HG02884 (cell line): ENCODE measurements at regions not wholly inside any gene's neighbourhood (a gene's known extent, or its start where the extent isn't known, plus 50 kb on each side); places are given as distances from the start of the nearest gene placed in this dataset.
"Not testable (repeated sequence)": the region's sequence is repeated elsewhere in the genome, so short reads cannot be mapped to it uniquely, and the experiment has no call there.

Source experiments
- ATAC-seq: cut with Tn5 transposase; IDR thresholded peaks from one replicate; pipeline ENCODE4 v1.9.1; 2021; ENCODE audit warnings: mild to moderate bottlenecking, moderate library complexity; ENCODE audit not compliant: unreplicated experiment

GRCh38 chr6:72530750-72531149 is 91.1 kb upstream of the KCNQ5 start:
- ATAC-seq, result no peak

GRCh38 chr6:72533606-72534005 is 88.3 kb upstream of the KCNQ5 start:
- no peak for ATAC-seq

DNA sequence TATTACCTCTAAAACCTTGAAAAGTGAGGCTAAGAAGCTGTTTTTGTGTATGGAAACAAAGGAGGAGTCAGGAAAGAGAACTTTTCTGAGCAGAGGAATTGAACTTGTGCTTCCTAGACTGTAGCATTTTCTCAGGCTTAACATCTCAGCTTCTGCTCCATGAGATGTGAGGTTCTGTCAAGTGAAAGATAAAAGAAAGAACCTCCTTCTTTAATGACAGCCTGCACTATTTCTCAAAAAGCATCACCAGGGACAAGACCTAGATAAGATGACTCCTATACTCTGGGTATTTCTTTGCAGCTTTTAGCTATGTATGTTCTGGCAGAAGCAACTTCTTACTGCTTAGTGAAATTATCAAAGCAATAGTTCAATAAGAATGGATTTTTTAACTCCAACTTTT is 87.6 kb upstream of the KCNQ5 start:
- ATAC-seq, result no peak

DNA sequence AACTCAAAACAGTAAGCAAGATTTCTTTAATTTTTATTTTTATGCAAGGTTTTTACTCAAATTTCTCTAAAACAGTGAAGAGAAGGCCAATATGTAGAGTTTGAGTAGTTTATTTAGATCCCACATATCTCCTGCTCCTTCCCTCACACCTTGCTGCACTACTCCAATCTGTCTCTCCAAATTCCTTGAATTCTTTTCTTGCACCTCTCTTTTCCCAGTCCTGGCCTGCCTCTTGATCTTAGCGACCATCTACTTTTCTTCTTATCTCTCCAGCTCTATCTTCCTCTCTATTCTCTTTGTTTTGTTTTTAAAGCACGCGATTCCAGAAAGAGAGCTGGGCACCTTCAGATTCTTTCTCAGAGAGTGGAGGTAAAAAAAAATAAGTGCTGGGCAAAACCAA is 86.7 kb upstream of the KCNQ5 start:
- ATAC-seq, result no peak

DNA sequence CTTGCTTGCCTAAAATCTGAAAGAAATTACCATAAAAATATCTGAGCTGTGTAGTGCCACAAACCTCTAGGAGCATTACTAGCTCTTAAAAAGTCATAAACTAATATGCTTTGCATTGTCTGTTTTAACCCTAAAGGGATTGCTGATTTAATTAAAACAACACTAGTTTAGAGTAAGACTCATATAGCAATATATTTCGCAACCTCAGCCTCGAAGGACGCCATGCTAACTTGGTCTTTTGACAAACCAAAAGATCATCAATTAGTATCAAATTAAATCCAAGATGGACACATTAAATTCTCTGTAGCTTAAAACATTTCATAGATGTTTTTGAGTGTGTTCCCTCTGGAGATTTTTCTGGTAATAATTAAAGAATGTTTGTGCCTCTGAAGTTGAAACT is 74.8 kb upstream of the KCNQ5 start:
- ATAC-seq, result no peak

DNA sequence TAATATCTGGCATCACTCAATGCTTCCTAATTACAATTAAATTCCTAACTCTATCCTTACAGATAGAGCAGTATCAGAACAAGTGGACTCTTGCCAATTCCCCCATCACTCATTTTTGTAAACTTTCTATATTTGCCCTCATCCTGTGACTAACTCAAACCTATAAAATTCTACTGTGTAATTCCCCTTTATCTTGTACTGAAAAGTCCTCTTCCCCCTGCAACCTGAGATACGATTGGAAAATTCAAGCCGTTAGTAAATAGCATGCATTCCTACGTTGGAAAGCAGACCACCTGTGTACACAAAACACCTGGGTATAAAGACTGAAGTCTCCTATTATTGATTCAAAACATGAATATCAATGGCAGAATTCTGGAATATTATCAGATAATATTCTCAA is 70.4 kb upstream of the KCNQ5 start:
- no peak for ATAC-seq

- ATAC-seq, result no peak
Observed at GRCh38 chr6:72552938-72553337, 68.9 kb upstream of the KCNQ5 start.

DNA sequence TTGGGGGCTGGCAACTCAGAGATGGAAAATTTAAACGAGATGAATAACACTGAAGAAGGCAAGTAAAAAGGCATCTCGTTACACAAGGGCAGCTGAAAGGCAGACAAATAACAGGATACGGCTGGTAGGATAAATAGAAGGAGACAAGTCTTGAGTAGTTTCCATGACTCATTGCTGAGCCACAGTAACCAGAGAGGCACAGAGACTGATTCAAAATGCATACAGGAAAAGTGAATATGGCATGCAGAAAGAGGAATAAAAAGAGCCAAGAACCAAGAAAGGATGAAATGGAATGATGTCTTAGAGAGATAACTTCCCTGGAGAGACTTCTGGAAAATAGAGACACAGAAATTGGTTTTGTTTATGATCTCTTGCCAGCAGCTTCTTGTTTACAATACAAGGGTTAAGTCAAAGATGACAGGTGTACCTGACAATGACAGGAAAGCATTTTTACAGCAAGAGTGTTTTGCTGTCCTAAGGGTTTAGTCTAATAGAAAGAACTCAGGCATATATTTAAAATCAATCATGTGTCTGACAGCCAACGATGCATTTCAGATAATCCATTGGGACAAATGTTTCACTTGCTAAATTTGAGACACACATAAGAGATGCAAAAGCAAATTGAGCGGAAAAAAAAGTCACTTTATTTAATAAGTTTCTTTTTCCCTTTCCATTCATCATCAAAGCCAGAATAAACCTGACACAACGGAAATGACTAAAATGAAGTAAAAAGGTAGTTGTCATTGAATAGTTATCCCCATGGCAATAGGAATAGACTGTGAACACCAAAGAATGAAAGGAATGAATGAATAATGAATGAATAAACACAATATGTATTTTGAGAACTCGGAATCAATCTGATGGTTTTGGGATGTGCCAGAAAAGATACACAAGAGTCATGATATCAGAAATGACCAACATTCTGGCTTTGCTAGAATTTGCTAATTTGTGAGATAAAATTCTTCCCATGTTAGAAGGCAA is 68.0 kb upstream of the KCNQ5 start:
- ATAC-seq, result no peak

- ATAC-seq, result no peak
Observed at GRCh38 chr6:72554761-72555221, 67.1 kb upstream of the KCNQ5 start.

- ATAC-seq, result no peak
Observed at GRCh38 chr6:72559067-72559466, 62.8 kb upstream of the KCNQ5 start.

- ATAC-seq, result no peak
Observed at GRCh38 chr6:72559555-72559954, 62.3 kb upstream of the KCNQ5 start.

DNA sequence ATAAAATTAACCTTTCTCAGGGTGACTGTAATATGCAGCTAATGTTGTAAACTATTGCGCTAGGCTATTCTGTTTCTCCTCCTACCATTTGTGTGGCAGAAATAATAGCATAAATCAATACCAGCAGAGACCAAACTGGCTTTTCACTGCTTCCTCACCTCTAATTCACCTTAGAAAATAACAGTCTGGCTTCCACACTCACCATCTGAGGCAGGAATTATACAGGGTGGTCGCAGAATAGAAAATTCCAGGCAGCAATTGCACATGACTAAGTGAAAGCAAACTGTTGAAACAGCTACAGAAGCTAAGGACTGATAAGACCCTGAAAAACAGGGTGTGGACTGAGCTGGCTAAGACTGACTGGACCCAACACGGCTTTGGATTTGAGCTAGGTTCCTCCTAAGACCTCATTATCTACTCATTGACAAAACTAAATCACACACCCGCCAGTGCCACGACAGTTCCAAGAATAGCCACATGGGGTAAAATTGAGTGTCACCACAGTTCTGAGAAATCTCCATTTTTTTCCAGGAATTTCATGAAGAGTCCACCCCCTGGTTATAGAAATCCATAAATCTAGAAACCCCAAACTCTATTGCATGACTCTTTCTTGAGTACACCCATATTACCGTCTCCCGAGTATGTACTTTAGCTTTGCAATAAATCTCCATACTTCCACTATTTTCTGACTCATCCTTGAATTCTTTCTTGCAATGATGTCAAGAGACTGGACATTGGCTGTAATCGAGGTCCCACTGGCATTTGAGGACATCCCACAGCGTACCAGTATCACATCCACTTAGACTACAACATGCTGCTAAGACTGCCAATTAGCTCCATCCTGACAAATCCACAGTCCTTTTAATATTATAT is 60.9 kb upstream of the KCNQ5 start:
- no peak for ATAC-seq

- ATAC-seq, result no peak
Observed at GRCh38 chr6:72561629-72562028, 60.2 kb upstream of the KCNQ5 start.

GRCh38 chr6:72564231-72564630 is 57.6 kb upstream of the KCNQ5 start:
- no peak for ATAC-seq

GRCh38 chr6:72571993-72572392 is 49.9 kb upstream of the KCNQ5 start:
- not testable (repeated sequence) for ATAC-seq
